GM21367 (cell line): ENCODE measurements at regions not wholly inside any gene's neighbourhood (a gene's known extent, or its start where the extent isn't known, plus 50 kb on each side); places are given as distances from the start of the nearest gene placed in this dataset.

Source experiments
- ATAC-seq: cut with Tn5 transposase; IDR thresholded peaks from one replicate; pipeline ENCODE4 v1.9.1; 2021; ENCODE audit not compliant: unreplicated experiment

DNA sequence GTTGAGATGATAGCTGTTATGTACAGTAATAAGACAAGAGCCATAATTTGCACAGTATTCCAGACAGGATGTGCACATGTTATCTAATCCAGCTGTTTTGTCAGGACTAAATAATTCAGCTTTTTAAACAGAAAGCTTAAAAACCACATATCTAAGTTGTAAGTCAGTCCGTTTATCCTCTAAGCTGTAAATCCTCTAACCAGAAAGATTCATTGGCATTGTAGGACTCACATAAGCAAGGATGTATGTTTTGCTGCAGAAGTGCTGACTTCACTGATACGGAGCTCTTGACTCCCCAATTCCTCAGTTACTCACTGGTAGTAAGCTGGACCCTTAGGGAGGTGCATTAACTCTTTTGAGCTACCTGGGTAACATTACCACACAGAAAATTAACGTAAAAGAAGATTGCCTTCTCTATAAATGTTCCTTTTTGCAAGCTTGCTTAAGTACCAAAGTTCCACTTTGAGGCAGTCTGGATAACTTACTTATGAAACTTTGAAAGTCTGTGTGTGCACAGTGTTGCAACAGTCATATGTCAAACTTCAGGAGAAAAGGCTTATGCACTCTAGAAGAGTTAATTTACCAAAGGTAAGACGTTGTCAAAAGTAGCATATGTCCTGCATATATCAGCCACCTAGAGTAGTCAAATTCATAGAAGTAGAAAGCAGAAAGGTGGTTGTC lies 58.3 kb upstream of the MAGEB2 start:
- no peak for ATAC-seq

DNA sequence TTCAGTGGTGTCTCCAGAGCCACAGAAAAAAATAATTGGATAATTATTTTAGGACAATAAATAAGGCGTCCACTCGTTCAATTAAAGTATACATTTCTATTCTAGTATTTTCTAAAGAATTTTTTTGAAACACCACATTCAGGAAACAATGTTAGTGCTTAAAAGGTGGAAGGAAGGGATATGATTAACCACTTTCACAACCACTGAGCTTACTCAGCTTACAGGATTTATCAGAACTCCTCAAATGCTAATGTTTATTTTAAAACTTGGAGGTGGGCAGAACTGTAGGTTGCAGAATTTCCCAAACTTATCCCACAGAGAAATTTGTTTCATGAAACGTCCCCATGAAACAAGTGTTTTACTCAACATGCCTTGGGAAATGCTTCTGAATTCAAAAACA lies 54.3 kb upstream of the MAGEB2 start:
- no peak for ATAC-seq
